Endodermal cell (in vitro differentiated cells): ENCODE measurements at regions not wholly inside any gene's neighbourhood (a gene's known extent, or its start where the extent isn't known, plus 50 kb on each side); places are given as distances from the start of the nearest gene placed in this dataset.
"Not testable (repeated sequence)": the region's sequence is repeated elsewhere in the genome, so short reads cannot be mapped to it uniquely, and the experiment has no call there.

Source experiments
- DNase-seq: peaks from one replicate; pipeline ENCODE4 v3.0.0-alpha.2; 2017
- H3K27ac ChIP-seq: 2 replicates; pipeline ENCODE4 v1.5.1; 2013; ENCODE audit warnings: mild to moderate bottlenecking, low read depth, low read length, moderate library complexity
- H3K27me3 ChIP-seq: 2 replicates; pipeline ENCODE4 v1.6.1; 2013; ENCODE audit warnings: mild to moderate bottlenecking, low read length, moderate library complexity; ENCODE audit not compliant: insufficient read depth, control insufficient read depth, poor library complexity, severe bottlenecking
- H3K36me3 ChIP-seq: 2 replicates; pipeline ENCODE4 v1.7.0; 2013; ENCODE audit warnings: mild to moderate bottlenecking, low read length, moderate library complexity; ENCODE audit not compliant: control insufficient read depth, insufficient read depth
- H3K4me1 ChIP-seq: one replicate; pipeline ENCODE4 v1.7.0; 2013; ENCODE audit warnings: low read length; ENCODE audit not compliant: control insufficient read depth, insufficient read depth
- H3K4me3 ChIP-seq: 2 replicates; pipeline ENCODE4 v1.5.1; 2013; ENCODE audit warnings: mild to moderate bottlenecking, low read length, moderate library complexity
- H3K9ac ChIP-seq: 2 replicates; pipeline ENCODE4 v1.6.1; 2013; ENCODE audit warnings: mild to moderate bottlenecking, low read length, moderate library complexity; ENCODE audit not compliant: poor library complexity, severe bottlenecking; ENCODE audit errors: extremely low read depth
- H3K9me3 ChIP-seq: 2 replicates; pipeline ENCODE4 v1.6.1; 2013; ENCODE audit warnings: mild to moderate bottlenecking, low read length, moderate library complexity; ENCODE audit not compliant: control insufficient read depth
- H3K27ac Mint-ChIP-seq: 2 replicates; pipeline ENCODE4 v1.8.0; 2020; ENCODE audit warnings: mixed read lengths
- H3K27me3 Mint-ChIP-seq: 2 replicates; pipeline ENCODE4 v1.8.0; 2021; ENCODE audit warnings: mild to moderate bottlenecking, mixed read lengths; ENCODE audit not compliant: insufficient read depth
- H3K36me3 Mint-ChIP-seq: 2 replicates; pipeline ENCODE4 v1.8.0; 2020; ENCODE audit warnings: low read depth, mixed read lengths
- H3K4me1 Mint-ChIP-seq: 2 replicates; pipeline ENCODE4 v1.8.0; 2020; ENCODE audit warnings: mixed read lengths
- H3K4me3 Mint-ChIP-seq: 2 replicates; pipeline ENCODE4 v1.8.0; 2020; ENCODE audit warnings: mild to moderate bottlenecking, moderate library complexity, mixed read lengths
- H3K9me3 Mint-ChIP-seq: 2 replicates; pipeline ENCODE4 v1.8.0; 2020; ENCODE audit warnings: mild to moderate bottlenecking, mixed read lengths
- WGBS, 2 experiments: methylation state at CpG; one replicate each; pipeline versions ENCODE4 v1.1.5 to v1.1.7; 2013; ENCODE audit warnings: missing lambda C conversion rate in 2 of 2, mixed read lengths in 1 of 2; ENCODE audit not compliant: insufficient coverage in 1 of 2, insufficient read length in 1 of 2; 5-methylcytosine and 5-hydroxymethylcytosine counted together
- TF ChIP-seq, protein P1 (sequence below): fragments of 200-600 bp; sonication (generic); conservative IDR thresholded peaks from 2 replicates; pipeline ENCODE4 v1.5.0; 2021; ENCODE audit warnings: antibody characterized with exemption, mild to moderate bottlenecking

DNA sequence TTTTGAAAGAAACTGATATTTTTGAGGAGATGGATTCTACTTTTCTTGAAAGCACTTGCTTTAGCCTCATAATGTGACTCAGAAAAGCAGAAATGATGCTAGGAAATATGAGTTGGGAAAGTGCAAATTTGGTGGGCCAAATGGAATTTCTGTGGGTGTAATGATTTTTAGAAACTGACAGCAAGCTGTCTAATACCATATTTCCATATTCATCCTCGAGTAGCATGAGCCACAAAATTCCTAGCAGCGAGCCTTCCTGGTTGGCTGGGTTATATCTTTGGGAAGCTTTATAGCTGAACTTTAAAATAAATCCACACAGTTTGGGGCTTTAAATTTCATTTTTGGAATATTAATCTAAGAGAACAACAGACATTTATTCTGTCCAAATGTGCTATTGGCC, 190.0 kb downstream of the DSC3 start:
- no peak overlapping the region for H3K4me3 ChIP-seq
- no peak overlapping the region for H3K9ac ChIP-seq
- H3K36me3 ChIP-seq: no peaks in the 10 kb centered on the region
- TF ChIP-seq, protein P1, sequence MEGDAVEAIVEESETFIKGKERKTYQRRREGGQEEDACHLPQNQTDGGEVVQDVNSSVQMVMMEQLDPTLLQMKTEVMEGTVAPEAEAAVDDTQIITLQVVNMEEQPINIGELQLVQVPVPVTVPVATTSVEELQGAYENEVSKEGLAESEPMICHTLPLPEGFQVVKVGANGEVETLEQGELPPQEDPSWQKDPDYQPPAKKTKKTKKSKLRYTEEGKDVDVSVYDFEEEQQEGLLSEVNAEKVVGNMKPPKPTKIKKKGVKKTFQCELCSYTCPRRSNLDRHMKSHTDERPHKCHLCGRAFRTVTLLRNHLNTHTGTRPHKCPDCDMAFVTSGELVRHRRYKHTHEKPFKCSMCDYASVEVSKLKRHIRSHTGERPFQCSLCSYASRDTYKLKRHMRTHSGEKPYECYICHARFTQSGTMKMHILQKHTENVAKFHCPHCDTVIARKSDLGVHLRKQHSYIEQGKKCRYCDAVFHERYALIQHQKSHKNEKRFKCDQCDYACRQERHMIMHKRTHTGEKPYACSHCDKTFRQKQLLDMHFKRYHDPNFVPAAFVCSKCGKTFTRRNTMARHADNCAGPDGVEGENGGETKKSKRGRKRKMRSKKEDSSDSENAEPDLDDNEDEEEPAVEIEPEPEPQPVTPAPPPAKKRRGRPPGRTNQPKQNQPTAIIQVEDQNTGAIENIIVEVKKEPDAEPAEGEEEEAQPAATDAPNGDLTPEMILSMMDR: no peak
- H3K4me3 Mint-ChIP-seq: no peak overlapping the region
- no peaks in the 10 kb centered on the region for H3K9me3 ChIP-seq
- H3K4me1 Mint-ChIP-seq: no peaks in the 10 kb centered on the region
- no peak overlapping the region for H3K27ac Mint-ChIP-seq
- no peaks in the 10 kb centered on the region for H3K27me3 Mint-ChIP-seq
- no peaks in the 10 kb centered on the region for H3K36me3 Mint-ChIP-seq
- H3K27me3 ChIP-seq: no peaks in the 10 kb centered on the region
- peaks cover 6% of the 10 kb centered on the region for H3K9me3 Mint-ChIP-seq
- no peaks in the 10 kb centered on the region for H3K4me1 ChIP-seq
- 80% methylated on average over 1 of the region's 2 CpGs; no CpG with 5 or more reads in 1 of the 2 experiments for WGBS, 2 experiments
- no peak overlapping the region for H3K27ac ChIP-seq
- DNase-seq: no peak

DNA sequence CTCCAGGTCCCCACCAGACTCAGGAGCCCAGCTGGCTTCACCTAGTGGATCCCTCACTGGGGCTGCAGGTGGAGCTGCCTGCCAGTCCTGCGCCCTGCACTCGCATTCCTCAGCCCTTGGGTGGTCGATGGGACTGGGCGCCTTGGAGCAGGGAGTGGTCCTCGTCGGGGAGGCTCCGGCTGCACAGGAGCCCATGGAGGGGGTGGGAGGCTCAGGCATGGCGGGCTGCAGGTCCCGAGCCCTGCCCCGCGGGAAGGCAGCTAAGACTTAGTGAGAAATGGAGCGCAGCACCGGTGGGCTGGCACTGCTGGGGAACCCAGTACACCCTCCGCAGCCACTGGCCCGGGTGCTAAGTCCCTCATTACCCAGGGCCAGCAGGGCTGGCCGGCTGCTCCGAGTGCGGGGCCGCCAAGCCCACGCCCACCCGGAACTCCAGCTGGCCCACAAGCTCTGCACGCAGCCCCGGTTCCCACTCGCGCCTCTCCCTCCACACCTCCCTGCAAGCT, 203.4 kb downstream of the DSC3 start:
- not testable (repeated sequence) for H3K4me3 Mint-ChIP-seq, H3K36me3 ChIP-seq, H3K27ac Mint-ChIP-seq, H3K27me3 Mint-ChIP-seq, H3K4me1 ChIP-seq, H3K27me3 ChIP-seq, H3K27ac ChIP-seq, H3K4me1 Mint-ChIP-seq, H3K4me3 ChIP-seq, DNase-seq, H3K36me3 Mint-ChIP-seq, H3K9me3 ChIP-seq, H3K9ac ChIP-seq
- H3K9me3 Mint-ChIP-seq: peaks cover 15% of the 10 kb centered on the region
- 96 to 100% methylated on average over 3 to 25 of the region's 25 CpGs for WGBS, 2 experiments

DNA sequence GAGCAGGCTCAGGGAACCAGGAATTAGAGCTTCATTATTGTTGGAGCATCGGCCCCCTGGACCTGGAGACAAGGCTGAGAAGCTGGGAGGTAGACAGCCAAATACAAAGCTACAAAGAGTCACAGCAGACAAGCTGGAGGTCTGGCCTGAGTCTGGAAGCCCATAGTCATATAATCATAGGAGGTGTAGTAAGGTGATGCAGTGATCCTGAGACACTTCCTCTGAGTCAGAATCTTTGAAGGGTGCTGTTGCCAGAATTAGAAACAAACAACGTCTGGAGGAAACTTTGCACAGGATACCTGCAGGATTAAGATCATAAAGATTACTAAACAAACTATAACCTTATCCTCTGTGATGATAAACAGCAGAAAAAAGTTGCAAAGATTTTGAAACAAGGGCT, 213.8 kb downstream of the DSC3 start:
- Mint-ChIP-seq H3K27ac (no peak overlapping the region), H3K27me3 (no peaks in the 10 kb centered on the region), H3K4me1 (no peaks in the 10 kb centered on the region), H3K4me3 (no peak overlapping the region), H3K9me3 (no peaks in the 10 kb centered on the region), H3K36me3 (no peaks in the 10 kb centered on the region)
- WGBS, 2 experiments: 99% methylated on average over 2 of the region's 2 CpGs; no CpG with 5 or more reads in 1 of the 2 experiments
- no peak for DNase-seq
- no peak overlapping the region for H3K27ac ChIP-seq
- no peaks in the 10 kb centered on the region for H3K36me3 ChIP-seq
- no peak overlapping the region for H3K4me3 ChIP-seq
- TF ChIP-seq, protein P1: no peak
- no peaks in the 10 kb centered on the region for H3K27me3 ChIP-seq
- no peak overlapping the region for H3K9ac ChIP-seq
- no peaks in the 10 kb centered on the region for H3K9me3 ChIP-seq
- H3K4me1 ChIP-seq: no peaks in the 10 kb centered on the region

DNA sequence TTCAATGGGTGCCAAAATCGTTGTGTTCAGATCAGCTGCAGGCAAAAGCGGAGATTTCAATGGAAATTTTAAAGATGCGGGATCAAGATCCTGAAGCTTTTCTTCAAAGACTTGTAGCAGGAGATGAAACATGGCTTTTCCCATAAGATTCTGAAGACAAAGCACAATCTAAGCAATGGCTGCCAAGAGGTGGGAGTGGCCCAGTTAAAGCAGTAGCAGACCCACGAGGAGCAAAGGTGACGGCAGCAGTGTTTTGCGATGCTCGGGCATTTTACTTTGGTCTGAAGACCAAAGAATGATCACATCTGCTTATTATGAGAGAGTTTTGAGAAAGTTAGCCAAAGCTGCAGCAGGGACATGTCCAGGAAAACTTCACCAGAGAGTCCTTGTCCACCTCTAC, 222.9 kb downstream of the DSC3 start:
- Mint-ChIP-seq H3K27me3 (no peaks in the 10 kb centered on the region), H3K27ac (no peak overlapping the region), H3K4me1 (no peaks in the 10 kb centered on the region), H3K36me3 (peaks cover 7% of the 10 kb centered on the region), H3K4me3 (no peak overlapping the region), H3K9me3 (peaks cover 26% of the 10 kb centered on the region)
- no peaks in the 10 kb centered on the region for H3K27me3 ChIP-seq
- H3K9me3 ChIP-seq: peaks cover 10% of the 10 kb centered on the region
- 95 to 96% methylated on average over 7 of the region's 7 CpGs for WGBS, 2 experiments
- H3K4me3 ChIP-seq: no peak overlapping the region
- TF ChIP-seq, protein P1: no peak
- DNase-seq: no peak
- no peaks in the 10 kb centered on the region for H3K4me1 ChIP-seq
- H3K9ac ChIP-seq: no peak overlapping the region
- H3K36me3 ChIP-seq: no peaks in the 10 kb centered on the region
- H3K27ac ChIP-seq: no peak overlapping the region
